ENCODE measurements at regions not wholly inside any gene's neighbourhood (a gene's known extent, or its start where the extent isn't known, plus 50 kb on each side); places are given as distances from the start of the nearest gene placed in this dataset.
A peak's percentile ranks its signal among the peaks of the same experiment; 100 is the strongest.

DNA sequence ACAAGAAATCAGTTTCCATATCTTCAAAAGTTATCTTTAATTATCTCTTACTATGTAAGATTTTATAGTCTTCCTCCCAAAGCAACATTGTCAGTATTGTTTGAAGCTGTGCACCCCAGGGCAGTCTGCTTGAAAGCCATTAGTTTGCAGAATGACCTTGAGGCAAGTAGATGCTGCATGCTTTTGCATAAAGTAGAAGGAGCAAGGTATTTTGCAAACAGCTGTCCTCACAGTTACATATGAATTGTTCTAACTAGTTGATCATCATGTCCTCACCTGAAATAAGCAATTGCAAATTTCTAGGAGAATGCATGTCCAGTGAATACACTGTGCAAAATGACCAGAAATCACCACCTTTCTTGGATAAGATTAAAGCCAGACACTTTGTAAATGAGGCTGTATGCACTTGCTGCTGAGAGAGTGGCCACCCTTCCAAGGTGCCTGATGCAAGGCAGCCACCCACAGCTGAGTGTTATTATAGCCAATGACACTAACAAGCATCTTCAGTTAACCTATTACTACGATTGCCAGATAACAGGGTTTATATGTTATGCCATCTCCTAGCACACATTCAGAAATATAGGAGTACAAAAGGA is 730.0 kb upstream of the TMEM132C start:
- Mint-ChIP-seq H3K27me3 (no peaks in the 10 kb centered on the region), H3K9me3 (ENCODE audit: low read depth) (peaks cover 6% of the 10 kb centered on the region), H3K27ac (no peak overlapping the region), H3K4me3 (ENCODE audit: low read depth) (no peak overlapping the region), H3K36me3 (ENCODE audit: insufficient read depth) (peaks cover 1% of the 10 kb centered on the region), H3K4me1 (ENCODE audit: low read depth) (peaks cover 14% of the 10 kb centered on the region)
- TF ChIP-seq, protein P1, sequence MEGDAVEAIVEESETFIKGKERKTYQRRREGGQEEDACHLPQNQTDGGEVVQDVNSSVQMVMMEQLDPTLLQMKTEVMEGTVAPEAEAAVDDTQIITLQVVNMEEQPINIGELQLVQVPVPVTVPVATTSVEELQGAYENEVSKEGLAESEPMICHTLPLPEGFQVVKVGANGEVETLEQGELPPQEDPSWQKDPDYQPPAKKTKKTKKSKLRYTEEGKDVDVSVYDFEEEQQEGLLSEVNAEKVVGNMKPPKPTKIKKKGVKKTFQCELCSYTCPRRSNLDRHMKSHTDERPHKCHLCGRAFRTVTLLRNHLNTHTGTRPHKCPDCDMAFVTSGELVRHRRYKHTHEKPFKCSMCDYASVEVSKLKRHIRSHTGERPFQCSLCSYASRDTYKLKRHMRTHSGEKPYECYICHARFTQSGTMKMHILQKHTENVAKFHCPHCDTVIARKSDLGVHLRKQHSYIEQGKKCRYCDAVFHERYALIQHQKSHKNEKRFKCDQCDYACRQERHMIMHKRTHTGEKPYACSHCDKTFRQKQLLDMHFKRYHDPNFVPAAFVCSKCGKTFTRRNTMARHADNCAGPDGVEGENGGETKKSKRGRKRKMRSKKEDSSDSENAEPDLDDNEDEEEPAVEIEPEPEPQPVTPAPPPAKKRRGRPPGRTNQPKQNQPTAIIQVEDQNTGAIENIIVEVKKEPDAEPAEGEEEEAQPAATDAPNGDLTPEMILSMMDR (IDR thresholded peaks at IDR 0.05; ENCODE audit: unreplicated experiment): no peak
- DNase-seq (ENCODE audit: low spot score, unreplicated experiment): no peak

GRCh38 chr12:127538316-127538715 is 728.7 kb upstream of the TMEM132C start:
- Mint-ChIP-seq H3K4me3 (ENCODE audit: low read depth) (no peak overlapping the region), H3K9me3 (ENCODE audit: low read depth) (peaks cover 6% of the 10 kb centered on the region)
- TF ChIP-seq, protein P1 (IDR thresholded peaks at IDR 0.05; ENCODE audit: unreplicated experiment): no peak

GRCh38 chr12:127539226-127539858 is 727.6 kb upstream of the TMEM132C start:
- Mint-ChIP-seq H3K4me1 (ENCODE audit: low read depth) (peaks cover 26% of the 10 kb centered on the region), H3K27ac (no peak overlapping the region), H3K9me3 (ENCODE audit: low read depth) (peaks cover 6% of the 10 kb centered on the region), H3K27me3 (no peaks in the 10 kb centered on the region), H3K4me3 (ENCODE audit: low read depth) (no peak overlapping the region), H3K36me3 (ENCODE audit: insufficient read depth) (peaks cover 1% of the 10 kb centered on the region)
- DNase-seq (ENCODE audit: low spot score, unreplicated experiment): no peak
- TF ChIP-seq, protein P1 (IDR thresholded peaks at IDR 0.05; ENCODE audit: unreplicated experiment): no peak

More at GRCh38 chr12:127538316-127538715, 728.7 kb upstream of the TMEM132C start:
- no peak for DNase-seq (ENCODE audit: low spot score, unreplicated experiment)
- H3K27ac Mint-ChIP-seq: peak overlapping the region; percentile 43
- peaks cover 1% of the 10 kb centered on the region for H3K36me3 Mint-ChIP-seq (ENCODE audit: insufficient read depth)
- no peaks in the 10 kb centered on the region for H3K27me3 Mint-ChIP-seq
- peaks cover 24% of the 10 kb centered on the region for H3K4me1 Mint-ChIP-seq (ENCODE audit: low read depth)

DNA sequence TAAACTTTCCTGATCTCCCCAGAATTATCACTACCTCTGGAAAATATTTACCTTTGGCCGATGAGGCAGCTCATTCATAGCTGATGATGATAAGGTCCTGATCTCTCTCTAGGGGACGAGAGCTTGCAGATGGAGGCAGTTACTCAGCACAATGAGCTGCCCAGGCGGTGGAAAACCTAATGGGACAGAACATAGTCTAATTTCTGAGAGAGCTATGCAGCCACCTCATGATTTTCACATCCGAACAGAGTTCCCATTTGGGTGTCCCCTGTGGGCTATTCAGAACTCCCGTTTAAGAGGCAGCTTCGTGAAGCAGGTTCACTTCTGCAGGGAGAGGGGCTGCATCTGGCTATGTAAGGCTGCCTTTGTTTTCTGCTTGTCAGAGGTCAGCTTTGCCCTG is 724.6 kb upstream of the TMEM132C start:
- Mint-ChIP-seq H3K36me3 (ENCODE audit: insufficient read depth) (no peaks in the 10 kb centered on the region), H3K27ac (peak overlapping the region; percentile 1), H3K27me3 (no peaks in the 10 kb centered on the region), H3K4me3 (ENCODE audit: low read depth) (no peak overlapping the region), H3K9me3 (ENCODE audit: low read depth) (peaks cover 3% of the 10 kb centered on the region), H3K4me1 (ENCODE audit: low read depth) (peaks cover 24% of the 10 kb centered on the region)
- TF ChIP-seq, protein P1 (IDR thresholded peaks at IDR 0.05; ENCODE audit: unreplicated experiment): no peak
- no peak for DNase-seq (ENCODE audit: low spot score, unreplicated experiment)

- H3K9me3 Mint-ChIP-seq (ENCODE audit: low read depth): peaks cover 3% of the 10 kb centered on the region
- H3K4me3 Mint-ChIP-seq (ENCODE audit: low read depth): no peak overlapping the region
- H3K36me3 Mint-ChIP-seq (ENCODE audit: insufficient read depth): no peaks in the 10 kb centered on the region
- H3K4me1 Mint-ChIP-seq (ENCODE audit: low read depth): peaks cover 24% of the 10 kb centered on the region
- no peaks in the 10 kb centered on the region for H3K27me3 Mint-ChIP-seq
- no peak for DNase-seq (ENCODE audit: low spot score, unreplicated experiment)
- H3K27ac Mint-ChIP-seq: no peak overlapping the region
- TF ChIP-seq, protein P1 (IDR thresholded peaks at IDR 0.05; ENCODE audit: unreplicated experiment): no peak
Observed at GRCh38 chr12:127542931-127543330, 724.0 kb upstream of the TMEM132C start.

Data from progenitor cell of endocrine pancreas (in vitro differentiated cells).